T-helper 1 cell treated with Interleukin-12 subunit alpha and Interleukin-12 subunit beta and Interleukin-4 antibody, amounts not matched to agents 30 μg/mL and 1 μg/mL, for 36 hours (primary cell): ENCODE measurements at regions not wholly inside any gene's neighbourhood (a gene's known extent, or its start where the extent isn't known, plus 50 kb on each side); places are given as distances from the start of the nearest gene placed in this dataset.

Source experiments
- H3K27ac Mint-ChIP-seq: one replicate; pipeline ENCODE4 v1.8.0; 2021; ENCODE audit warnings: mild to moderate bottlenecking, mixed read lengths
- H3K27me3 Mint-ChIP-seq: one replicate; pipeline ENCODE4 v1.8.0; 2021; ENCODE audit warnings: low read depth, mixed read lengths
- H3K36me3 Mint-ChIP-seq: one replicate; pipeline ENCODE4 v1.8.0; 2021; ENCODE audit warnings: low read depth, mixed read lengths
- H3K4me1 Mint-ChIP-seq: one replicate; pipeline ENCODE4 v1.8.0; 2021; ENCODE audit warnings: low read depth, mixed read lengths
- H3K4me3 Mint-ChIP-seq: one replicate; pipeline ENCODE4 v1.8.0; 2021; ENCODE audit warnings: mild to moderate bottlenecking, moderate library complexity, mixed read lengths
- H3K9me3 Mint-ChIP-seq: one replicate; pipeline ENCODE4 v1.8.0; 2021; ENCODE audit warnings: mixed read lengths

DNA sequence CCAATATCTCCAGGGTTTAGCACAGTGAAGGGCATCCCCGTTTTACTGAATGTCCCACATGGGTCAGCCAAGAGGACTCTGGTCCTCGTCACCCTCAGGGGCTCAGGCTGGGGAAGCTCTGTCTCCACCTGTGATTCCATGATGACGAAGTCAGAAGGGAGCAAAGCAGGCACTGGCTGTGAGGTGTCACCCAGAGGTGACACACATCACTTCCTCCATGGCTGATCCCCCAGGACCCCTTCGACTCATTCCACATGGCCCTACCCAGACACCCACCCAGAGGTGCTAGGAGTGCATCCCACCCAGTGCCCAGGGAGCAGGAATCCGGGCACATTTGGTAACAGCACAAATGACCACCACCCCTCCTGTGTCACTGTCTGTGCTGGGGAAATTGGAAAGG is 145.2 kb upstream of the VSTM2B start:
- Mint-ChIP-seq H3K9me3 (no peaks in the 10 kb centered on the region), H3K4me3 (no peak overlapping the region), H3K36me3 (no peaks in the 10 kb centered on the region), H3K27ac (no peak overlapping the region), H3K4me1 (no peaks in the 10 kb centered on the region), H3K27me3 (peaks cover 4% of the 10 kb centered on the region)

DNA sequence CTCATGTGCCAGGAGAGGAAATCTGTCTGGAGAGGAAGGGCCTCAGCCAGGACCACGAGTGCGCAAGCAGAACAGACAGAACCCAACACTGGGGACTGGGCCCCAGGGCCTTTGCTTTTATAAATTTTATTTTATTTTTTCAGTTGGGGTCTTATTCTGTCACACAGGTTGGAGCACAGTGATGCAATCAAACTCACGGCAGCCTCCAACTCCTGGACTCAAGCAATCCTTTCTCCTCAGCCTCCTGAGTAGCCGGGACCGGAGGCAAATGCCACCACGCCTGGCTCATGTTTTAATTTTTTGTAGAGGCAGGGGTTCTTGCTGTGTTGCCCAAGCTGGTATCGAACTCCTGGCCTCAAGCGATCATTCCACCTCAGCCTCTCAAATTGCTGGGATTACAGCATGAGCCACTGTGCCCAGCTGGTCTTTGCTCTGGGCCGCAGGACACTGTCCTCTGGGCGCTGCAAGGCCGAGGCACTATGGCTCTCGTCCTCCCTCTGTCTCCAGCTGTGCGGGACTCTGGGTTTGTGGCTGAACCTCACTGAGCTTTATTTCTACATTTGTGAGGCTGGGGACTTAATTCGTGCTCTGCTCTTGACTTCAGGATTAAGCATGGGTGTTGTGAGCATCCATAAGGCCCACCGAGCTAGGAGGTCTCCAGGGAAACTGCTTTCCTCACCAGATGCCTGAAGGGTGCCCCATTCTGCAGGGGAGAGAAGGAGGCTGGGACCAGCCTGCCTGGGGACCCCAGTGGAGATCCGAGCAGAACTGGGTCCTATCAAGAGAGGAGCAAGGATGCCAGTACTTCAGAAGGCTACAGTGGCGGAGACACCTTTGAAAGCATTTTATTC is 144.2 kb upstream of the VSTM2B start:
- no peak overlapping the region for H3K27ac Mint-ChIP-seq
- H3K27me3 Mint-ChIP-seq: peaks cover 4% of the 10 kb centered on the region
- H3K4me1 Mint-ChIP-seq: no peaks in the 10 kb centered on the region

DNA sequence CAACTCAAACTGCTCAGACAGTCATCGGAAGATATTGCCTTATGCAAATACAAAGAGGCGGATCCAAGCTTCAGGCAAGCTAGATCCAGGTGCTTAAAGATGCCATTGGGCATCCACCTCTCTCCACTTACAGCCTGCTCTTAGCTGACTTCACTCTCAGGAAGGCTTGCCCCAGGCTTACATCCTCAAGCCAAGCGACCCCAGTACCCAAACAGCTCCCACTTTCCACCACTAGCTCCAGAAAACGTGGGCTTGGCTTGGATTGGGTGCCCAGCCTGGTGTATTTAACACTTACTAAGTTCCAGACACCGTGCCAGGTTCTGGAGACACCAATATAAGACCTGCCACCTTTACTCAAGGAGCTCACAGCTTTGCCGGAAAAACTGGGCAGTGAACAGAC is 142.1 kb upstream of the VSTM2B start:
- Mint-ChIP-seq H3K4me3 (no peak overlapping the region), H3K27me3 (no peaks in the 10 kb centered on the region)

More for the DNA sequence above, 144.2 kb upstream of the VSTM2B start:
- no peak overlapping the region for H3K4me3 Mint-ChIP-seq
- no peaks in the 10 kb centered on the region for H3K36me3 Mint-ChIP-seq
- no peaks in the 10 kb centered on the region for H3K9me3 Mint-ChIP-seq

DNA sequence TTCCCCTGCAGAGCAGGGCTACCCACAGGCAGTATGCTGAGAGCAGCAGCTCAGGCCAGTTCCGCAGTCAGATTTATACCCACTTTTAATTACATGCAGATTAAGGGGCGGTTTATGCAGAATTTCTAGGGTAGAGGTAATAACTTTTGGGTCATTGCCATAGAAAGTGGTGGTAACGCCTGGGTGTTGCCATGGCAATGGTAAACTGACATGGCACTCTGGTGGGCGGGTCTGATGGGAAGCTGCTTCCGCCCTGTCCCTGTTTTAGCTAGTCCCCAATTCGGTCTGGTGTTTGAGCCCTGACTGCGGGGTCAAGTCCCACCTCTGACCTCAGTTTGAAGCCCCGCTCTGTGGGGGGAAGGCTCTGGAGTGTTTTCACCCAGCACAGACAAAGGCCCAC is 141.1 kb upstream of the VSTM2B start:
- H3K4me1 Mint-ChIP-seq: no peaks in the 10 kb centered on the region
- no peaks in the 10 kb centered on the region for H3K27me3 Mint-ChIP-seq
- peaks cover 3% of the 10 kb centered on the region for H3K9me3 Mint-ChIP-seq
- no peak overlapping the region for H3K27ac Mint-ChIP-seq
- H3K36me3 Mint-ChIP-seq: no peaks in the 10 kb centered on the region
- no peak overlapping the region for H3K4me3 Mint-ChIP-seq

More for the DNA sequence above, 142.1 kb upstream of the VSTM2B start:
- peaks cover 3% of the 10 kb centered on the region for H3K9me3 Mint-ChIP-seq
- no peaks in the 10 kb centered on the region for H3K36me3 Mint-ChIP-seq
- no peak overlapping the region for H3K27ac Mint-ChIP-seq
- no peaks in the 10 kb centered on the region for H3K4me1 Mint-ChIP-seq

DNA sequence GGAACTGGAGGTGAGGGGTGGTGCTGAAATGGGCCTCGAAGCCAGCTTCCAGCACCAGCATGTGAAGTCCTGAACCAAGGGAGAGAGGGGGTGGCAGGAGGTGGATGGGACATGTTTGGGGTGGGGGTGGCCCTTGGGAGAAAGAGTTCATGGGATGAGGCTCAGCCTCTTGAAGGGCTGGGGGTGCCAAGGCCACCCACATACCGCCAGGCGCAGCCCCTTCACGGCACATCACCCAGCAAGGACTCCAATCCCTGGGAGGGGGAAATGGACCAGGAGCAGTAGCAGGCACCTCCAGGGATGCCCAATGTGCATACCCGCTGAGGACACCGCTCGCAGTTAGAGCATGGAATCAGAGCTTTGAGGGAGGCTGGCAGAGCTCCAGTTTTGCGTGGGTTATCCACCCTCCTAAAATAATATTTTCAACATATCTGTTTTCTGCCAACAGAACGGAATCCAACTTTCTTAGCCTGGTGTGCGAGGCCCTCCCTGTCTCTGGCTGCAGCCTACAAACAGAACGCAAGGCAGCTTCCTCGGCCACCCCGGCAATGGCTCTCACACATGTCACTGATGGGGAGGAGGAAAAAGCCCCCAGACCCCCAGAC is 140.5 kb upstream of the VSTM2B start:
- Mint-ChIP-seq H3K27ac (no peak overlapping the region), H3K4me1 (no peaks in the 10 kb centered on the region), H3K9me3 (peaks cover 7% of the 10 kb centered on the region), H3K27me3 (no peaks in the 10 kb centered on the region), H3K36me3 (no peaks in the 10 kb centered on the region), H3K4me3 (no peak overlapping the region)

DNA sequence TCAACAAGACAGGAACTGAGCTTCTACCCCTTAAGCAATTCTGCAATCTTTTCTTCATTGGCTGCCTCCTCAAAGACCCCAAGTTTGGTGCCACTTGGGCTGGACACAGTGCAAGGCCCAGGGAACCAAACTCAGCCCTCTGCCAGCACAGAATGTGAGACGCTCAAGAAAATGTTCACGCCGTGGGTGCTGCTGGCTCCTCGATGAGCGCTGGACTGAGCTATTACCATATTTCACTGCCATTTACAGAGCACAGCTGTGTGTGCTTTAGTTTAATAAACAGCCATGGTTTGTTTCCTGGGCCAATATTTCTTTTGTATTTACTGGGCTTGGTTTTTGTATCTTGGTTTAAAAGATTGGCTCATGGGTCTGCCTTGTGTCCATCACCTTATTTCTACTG is 138.8 kb upstream of the VSTM2B start:
- H3K9me3 Mint-ChIP-seq: peaks cover 22% of the 10 kb centered on the region
- H3K27me3 Mint-ChIP-seq: no peaks in the 10 kb centered on the region
- H3K4me3 Mint-ChIP-seq: no peak overlapping the region
- H3K27ac Mint-ChIP-seq: no peak overlapping the region
- H3K36me3 Mint-ChIP-seq: no peaks in the 10 kb centered on the region
- no peaks in the 10 kb centered on the region for H3K4me1 Mint-ChIP-seq

DNA sequence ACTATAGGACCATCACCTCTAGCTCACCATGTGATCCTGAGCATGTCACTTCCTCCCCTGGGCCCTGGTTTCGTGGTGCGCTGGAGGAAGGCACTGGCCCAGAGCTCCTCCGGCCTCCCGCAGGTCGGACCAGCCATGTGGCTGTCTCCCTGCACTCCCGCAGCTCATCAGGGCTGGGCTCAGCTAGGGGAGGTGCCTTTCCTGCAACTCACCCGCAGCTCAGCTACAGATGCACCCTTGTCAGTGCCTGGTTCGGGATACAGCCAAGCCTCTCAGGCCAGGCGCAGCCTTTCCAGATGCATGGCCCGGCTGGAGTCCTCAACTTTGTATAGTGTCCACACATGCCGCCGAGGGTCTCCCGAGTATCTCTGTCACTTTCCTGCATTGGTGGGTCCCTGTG is 138.2 kb upstream of the VSTM2B start:
- Mint-ChIP-seq H3K9me3 (peaks cover 22% of the 10 kb centered on the region), H3K4me1 (no peaks in the 10 kb centered on the region), H3K36me3 (no peaks in the 10 kb centered on the region), H3K27me3 (no peaks in the 10 kb centered on the region), H3K27ac (no peak overlapping the region), H3K4me3 (no peak overlapping the region)

DNA sequence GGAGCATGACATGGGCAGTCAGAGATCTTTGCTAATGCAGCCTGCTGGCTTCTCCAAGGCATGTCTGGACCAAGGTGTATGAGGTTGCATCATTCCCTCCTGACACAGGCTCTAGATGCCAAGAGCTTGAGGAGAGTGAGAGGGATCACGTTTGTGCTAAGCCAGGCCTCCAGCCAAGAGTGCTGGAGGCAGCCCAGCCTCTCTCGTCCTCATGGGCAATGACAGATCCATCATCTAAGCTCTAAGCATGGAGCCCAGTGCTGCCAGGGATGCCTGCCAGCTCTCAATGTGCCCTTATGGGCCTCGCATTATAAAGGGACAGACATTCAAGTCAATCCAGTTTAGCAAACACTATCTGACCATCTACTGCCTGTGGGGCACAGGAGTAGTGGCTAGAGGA is 136.3 kb upstream of the VSTM2B start:
- Mint-ChIP-seq H3K9me3 (peaks cover 22% of the 10 kb centered on the region), H3K4me1 (no peaks in the 10 kb centered on the region), H3K27me3 (no peaks in the 10 kb centered on the region), H3K4me3 (no peak overlapping the region), H3K36me3 (no peaks in the 10 kb centered on the region), H3K27ac (no peak overlapping the region)

DNA sequence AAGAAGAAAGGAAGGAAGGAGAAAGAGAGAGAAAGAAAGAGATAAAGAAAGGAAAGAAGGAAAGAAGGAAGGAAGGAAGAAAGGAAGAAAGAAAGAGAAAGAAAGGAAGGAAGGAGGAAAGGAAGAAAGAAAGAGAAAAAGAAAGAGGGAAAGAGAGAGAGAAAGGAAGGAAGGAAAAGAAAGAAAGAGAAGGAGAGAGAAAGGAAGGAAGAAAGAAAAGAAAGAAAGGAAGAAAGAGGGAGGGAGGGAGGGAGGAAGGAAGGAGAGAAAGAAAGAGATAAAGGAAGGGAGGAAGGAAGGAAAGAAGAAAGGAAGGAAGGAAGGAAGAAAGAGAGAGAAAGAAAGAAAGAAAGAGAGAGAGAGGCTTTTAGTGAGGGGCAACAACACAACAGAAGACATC is 135.1 kb upstream of the VSTM2B start:
- H3K4me3 Mint-ChIP-seq: no peak overlapping the region
- no peaks in the 10 kb centered on the region for H3K4me1 Mint-ChIP-seq
- no peaks in the 10 kb centered on the region for H3K36me3 Mint-ChIP-seq
- no peak overlapping the region for H3K27ac Mint-ChIP-seq
- peaks cover 22% of the 10 kb centered on the region for H3K9me3 Mint-ChIP-seq
- no peaks in the 10 kb centered on the region for H3K27me3 Mint-ChIP-seq

DNA sequence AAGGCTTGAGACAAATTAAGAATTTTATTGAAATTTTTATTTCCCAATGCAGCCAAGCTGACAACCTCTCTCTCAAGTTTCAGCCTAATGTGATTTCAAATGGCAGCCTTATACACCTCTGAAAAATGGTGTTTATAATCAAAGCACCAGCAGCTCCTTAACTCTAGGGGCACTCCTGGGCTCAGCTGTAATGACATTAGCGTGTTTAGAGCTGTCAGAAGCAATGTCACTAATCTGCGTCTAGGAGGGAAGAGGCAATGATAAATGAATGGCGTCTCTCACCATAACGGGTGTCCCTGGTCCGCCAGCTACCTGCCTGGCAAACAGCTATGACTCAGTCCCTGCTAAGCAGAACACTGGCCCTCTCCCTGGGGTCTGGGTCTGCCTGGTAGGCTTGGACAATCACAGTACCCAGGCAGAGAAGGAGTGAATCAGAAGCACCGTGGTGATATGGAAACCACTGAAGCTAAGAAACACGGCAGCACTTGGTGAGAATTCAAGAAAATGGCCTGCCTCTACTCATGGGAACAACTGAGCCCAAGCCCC is 131.8 kb upstream of the VSTM2B start:
- Mint-ChIP-seq H3K36me3 (no peaks in the 10 kb centered on the region), H3K27me3 (no peaks in the 10 kb centered on the region), H3K9me3 (peaks cover 19% of the 10 kb centered on the region), H3K4me1 (no peaks in the 10 kb centered on the region), H3K27ac (no peak overlapping the region), H3K4me3 (no peak overlapping the region)

DNA sequence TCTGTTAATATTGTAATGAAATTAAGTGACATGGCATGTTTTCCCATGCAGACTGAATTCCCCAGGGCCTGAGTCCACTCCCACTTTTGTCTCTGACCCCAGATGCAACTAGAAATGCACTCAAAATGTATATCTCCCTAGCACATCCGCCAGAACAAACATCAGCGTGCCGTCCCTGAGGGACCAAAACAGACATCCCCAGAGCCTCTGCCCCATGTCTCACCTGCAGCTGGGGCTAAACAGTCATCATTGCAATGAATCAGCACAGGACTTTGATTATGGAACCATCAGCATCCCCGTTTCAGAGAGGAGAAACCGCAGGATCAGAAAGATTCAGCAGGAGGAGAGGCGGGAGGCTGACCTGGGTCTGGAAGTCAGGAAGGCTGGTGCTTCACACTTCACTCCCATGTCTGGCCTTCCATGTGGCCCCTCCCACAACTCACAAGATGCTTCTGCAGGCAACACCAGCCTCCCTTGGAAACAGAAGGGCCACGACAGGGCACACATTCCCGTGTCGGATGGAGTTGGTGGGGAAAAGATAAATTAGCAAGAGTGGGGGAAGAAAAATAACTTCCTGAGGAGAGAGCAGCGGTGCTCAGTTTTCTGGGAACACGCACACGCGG is 130.6 kb upstream of the VSTM2B start:
- H3K27me3 Mint-ChIP-seq: no peaks in the 10 kb centered on the region
- no peak overlapping the region for H3K27ac Mint-ChIP-seq
- H3K4me1 Mint-ChIP-seq: no peaks in the 10 kb centered on the region
- peaks cover 16% of the 10 kb centered on the region for H3K9me3 Mint-ChIP-seq
- H3K4me3 Mint-ChIP-seq: no peak overlapping the region
- no peaks in the 10 kb centered on the region for H3K36me3 Mint-ChIP-seq

DNA sequence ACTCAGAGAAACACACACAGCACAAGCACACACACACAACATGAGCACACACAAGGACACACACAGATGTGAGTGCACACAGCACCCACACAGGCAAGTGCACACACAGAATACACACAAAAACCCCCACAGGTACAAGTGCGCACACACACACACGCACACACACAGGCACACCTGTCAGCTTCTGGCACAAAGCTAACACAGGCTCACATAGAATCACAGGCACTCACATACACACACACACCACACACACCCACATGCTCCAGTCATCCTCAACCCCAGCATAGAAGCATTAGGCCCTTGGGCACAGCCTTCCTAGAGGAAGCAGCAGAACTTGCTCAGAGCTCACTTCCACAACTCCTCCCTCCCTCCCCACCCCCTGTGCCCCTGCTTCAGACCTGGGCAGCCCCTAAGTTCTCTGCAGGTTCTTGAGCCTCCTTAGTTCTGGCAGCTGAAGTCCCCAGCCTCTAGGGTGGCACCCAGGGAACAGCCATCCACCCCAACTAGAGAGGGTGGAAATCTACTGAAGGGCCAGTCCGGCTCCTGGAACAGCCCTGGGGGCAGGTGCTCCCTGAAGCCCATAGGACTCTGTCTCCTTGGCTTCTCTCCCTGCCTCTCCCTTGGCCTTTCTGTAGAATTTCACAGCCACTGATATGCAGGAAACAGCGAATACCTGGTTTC is 129.9 kb upstream of the VSTM2B start:
- Mint-ChIP-seq H3K4me1 (no peaks in the 10 kb centered on the region), H3K27ac (no peak overlapping the region), H3K4me3 (no peak overlapping the region), H3K36me3 (no peaks in the 10 kb centered on the region), H3K27me3 (no peaks in the 10 kb centered on the region), H3K9me3 (peaks cover 9% of the 10 kb centered on the region)

DNA sequence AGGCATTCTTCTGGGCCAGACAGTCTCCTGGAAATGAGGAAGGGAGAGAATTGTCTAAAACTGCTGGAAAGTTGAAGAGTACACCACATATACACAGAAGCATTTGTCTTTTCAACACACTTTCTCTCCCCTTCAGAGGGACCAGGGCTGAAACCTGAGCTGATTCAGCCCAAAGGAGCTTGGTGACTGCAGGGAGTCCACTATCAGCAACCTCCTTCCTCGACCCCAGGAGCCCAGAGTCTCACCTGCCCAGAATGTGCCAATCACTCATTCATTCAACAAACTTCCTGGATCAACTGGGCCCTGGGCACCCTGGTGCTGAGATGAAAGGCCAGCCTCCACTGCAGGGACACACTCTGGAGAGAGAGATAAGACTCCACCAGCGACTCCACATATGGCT is 128.9 kb upstream of the VSTM2B start:
- Mint-ChIP-seq H3K4me3 (no peak overlapping the region), H3K4me1 (no peaks in the 10 kb centered on the region), H3K9me3 (no peaks in the 10 kb centered on the region)

DNA sequence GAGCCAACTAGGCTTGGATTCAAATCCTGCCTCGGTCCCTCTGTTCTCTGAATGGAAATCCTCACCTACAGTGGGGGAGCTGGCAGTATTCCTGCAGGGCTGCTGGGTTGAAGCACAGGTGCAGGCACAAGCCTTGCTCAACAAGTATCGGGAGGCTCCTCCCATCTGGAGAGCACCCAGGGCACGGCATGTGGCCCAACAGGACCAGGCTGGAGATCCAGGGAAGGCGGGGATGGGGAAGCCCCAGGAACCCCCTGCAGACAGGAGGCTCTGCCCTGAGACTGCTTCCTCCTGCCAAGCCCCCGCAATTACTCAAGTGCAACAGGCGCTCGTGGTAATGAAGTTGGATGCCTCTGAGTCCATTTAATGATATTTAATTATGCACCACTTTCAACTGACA is 128.0 kb upstream of the VSTM2B start:
- Mint-ChIP-seq H3K36me3 (no peaks in the 10 kb centered on the region), H3K4me1 (no peaks in the 10 kb centered on the region), H3K27ac (no peak overlapping the region), H3K27me3 (no peaks in the 10 kb centered on the region), H3K4me3 (no peak overlapping the region), H3K9me3 (no peaks in the 10 kb centered on the region)

More for the DNA sequence above, 128.9 kb upstream of the VSTM2B start:
- Mint-ChIP-seq H3K36me3 (no peaks in the 10 kb centered on the region), H3K27ac (no peak overlapping the region), H3K27me3 (no peaks in the 10 kb centered on the region)
